Tibial artery (tissue), 4 donors: ENCODE measurements at regions not wholly inside any gene's neighbourhood (a gene's known extent, or its start where the extent isn't known, plus 50 kb on each side); places are given as distances from the start of the nearest gene placed in this dataset.
"Not testable (repeated sequence)": the region's sequence is repeated elsewhere in the genome, so short reads cannot be mapped to it uniquely, and the experiment has no call there.

ENCODE experiments used
- DNase-seq, 2 donors: peaks; one replicate each; pipeline ENCODE4 v3.0.0-alpha.2; 2019
- H3K27ac ChIP-seq, 2 donors: fragments of 200-600 bp; sonication (generic) in 1 of 2; 1 replicate in 1 of 2; 2 replicates in 1 of 2; pipeline ENCODE4 v1.5.1; 2018 to 2019; ENCODE audit warnings: mild to moderate bottlenecking in 1 of 2
- H3K27me3 ChIP-seq, 2 donors: fragments of 200-600 bp; sonication (generic) in 1 of 2; one replicate each; pipeline versions ENCODE4 v1.5.1 to v1.6.0; 2016 to 2019
- H3K36me3 ChIP-seq, 3 donors: fragments of 200-600 bp; sonication (generic) in 2 of 3; one replicate each; pipeline ENCODE4 v1.5.1; 2016 to 2019; ENCODE audit warnings: mild to moderate bottlenecking in 2 of 3
- H3K4me1 ChIP-seq, 4 donors: fragments of 200-600 bp; sonication (generic) in 2 of 4; 1 replicate in 3 of 4; 2 replicates in 1 of 4; pipeline ENCODE4 v1.5.1; 2016 to 2019
- H3K4me3 ChIP-seq, 2 donors: fragments of 200-600 bp; sonication (generic) in 1 of 2; 1 replicate in 1 of 2; 2 replicates in 1 of 2; pipeline ENCODE4 v1.5.1; 2018 to 2019; ENCODE audit warnings: mild to moderate bottlenecking in 2 of 2
- H3K9me3 ChIP-seq, 3 donors: fragments of 200-600 bp; sonication (generic) in 1 of 3; one replicate each; pipeline ENCODE4 v1.5.1; 2016 to 2019
- intact Hi-C: fragments of 100-400 bp; cut with DNase I; formaldehyde crosslinking; loops from one replicate; pipeline ENCODE4 v1.15.0; 2023; ENCODE audit warnings: low total_unique reads
- TF ChIP-seq, protein P1 (sequence below), 2 experiments: fragments of 200-600 bp in 1 of 2; fragments of 450-650 bp in 1 of 2; IDR thresholded peaks; one replicate each; pipeline ENCODE4 v1.5.1; 2017 to 2019; ENCODE audit warnings: antibody characterized with exemption in 2 of 2, mild to moderate bottlenecking in 1 of 2, moderate library complexity in 1 of 2

DNA sequence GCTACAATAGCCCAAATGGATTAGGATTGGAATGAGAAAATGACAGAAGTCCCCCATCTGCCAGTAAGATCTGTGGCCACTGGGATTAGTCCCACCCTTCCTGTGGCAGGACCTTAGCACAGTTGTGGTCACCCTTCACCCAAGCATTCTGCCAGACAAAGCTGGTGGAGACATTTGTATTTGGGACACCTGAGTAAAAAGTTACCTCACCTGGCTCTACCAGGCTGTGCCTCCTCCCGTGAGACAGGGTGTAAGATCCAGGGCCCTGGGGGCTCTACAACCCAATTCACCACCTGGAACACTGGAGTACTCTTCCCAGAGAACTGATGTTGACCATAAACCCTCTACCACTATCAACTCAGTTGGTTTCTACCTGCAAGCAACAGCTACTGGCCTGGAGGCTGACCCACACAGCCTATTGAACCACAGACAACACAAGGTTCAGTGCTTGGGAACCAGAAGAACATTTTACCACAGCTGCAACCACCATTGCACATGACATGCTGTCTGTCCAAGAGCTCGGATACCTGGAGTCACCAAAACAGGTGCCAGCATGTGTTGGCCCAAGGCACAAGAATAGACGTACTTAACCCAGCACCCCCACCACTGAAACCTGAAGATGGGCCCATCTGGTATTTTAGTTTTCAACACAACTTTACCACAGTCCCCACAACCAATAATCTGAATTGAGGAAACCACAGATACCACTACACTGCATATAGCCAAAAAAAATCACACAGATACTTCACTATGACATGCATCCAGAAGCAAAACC, 1686.7 kb downstream of the SI start:
- no peak overlapping the region for H3K4me3 ChIP-seq
- no peaks in the 10 kb centered on the region for H3K36me3 ChIP-seq
- intact Hi-C loops, result no loop called here
- TF ChIP-seq, protein P1, sequence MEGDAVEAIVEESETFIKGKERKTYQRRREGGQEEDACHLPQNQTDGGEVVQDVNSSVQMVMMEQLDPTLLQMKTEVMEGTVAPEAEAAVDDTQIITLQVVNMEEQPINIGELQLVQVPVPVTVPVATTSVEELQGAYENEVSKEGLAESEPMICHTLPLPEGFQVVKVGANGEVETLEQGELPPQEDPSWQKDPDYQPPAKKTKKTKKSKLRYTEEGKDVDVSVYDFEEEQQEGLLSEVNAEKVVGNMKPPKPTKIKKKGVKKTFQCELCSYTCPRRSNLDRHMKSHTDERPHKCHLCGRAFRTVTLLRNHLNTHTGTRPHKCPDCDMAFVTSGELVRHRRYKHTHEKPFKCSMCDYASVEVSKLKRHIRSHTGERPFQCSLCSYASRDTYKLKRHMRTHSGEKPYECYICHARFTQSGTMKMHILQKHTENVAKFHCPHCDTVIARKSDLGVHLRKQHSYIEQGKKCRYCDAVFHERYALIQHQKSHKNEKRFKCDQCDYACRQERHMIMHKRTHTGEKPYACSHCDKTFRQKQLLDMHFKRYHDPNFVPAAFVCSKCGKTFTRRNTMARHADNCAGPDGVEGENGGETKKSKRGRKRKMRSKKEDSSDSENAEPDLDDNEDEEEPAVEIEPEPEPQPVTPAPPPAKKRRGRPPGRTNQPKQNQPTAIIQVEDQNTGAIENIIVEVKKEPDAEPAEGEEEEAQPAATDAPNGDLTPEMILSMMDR (IDR thresholded peaks at IDR 0.05), result no peak
- H3K4me1 ChIP-seq, result no peaks in the 10 kb centered on the region
- H3K27ac ChIP-seq, result no peak overlapping the region
- no peaks in the 10 kb centered on the region for H3K9me3 ChIP-seq
- no peaks in the 10 kb centered on the region for H3K27me3 ChIP-seq
- no peak for DNase-seq

DNA sequence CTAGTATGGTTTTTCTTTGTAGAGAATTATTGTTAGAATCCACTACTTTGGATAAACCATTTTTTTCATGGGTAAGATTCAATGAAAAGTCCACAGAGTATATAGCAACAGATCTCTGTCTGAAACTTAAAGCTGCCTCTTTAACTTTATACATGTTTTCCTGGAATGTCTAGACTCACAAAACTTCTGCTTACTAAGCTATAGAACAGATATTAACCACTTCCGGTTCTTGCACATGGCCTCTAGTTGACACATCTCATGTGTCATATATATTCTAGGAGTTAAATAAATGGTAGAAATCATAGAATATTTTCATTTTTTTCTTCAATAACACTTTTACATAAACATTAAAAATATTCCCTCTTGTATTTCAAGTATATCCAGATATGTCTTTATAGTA, 1693.9 kb downstream of the SI start:
- Histone ChIP-seq H3K4me3 (no peak overlapping the region), H3K27ac (no peak overlapping the region), H3K9me3 (no peaks in the 10 kb centered on the region), H3K4me1 (no peaks in the 10 kb centered on the region), H3K27me3 (no peaks in the 10 kb centered on the region), H3K36me3 (no peaks in the 10 kb centered on the region)
- intact Hi-C loops, result no loop called here
- TF ChIP-seq, protein P1 (IDR thresholded peaks at IDR 0.05), result no peak
- no peak for DNase-seq

DNA sequence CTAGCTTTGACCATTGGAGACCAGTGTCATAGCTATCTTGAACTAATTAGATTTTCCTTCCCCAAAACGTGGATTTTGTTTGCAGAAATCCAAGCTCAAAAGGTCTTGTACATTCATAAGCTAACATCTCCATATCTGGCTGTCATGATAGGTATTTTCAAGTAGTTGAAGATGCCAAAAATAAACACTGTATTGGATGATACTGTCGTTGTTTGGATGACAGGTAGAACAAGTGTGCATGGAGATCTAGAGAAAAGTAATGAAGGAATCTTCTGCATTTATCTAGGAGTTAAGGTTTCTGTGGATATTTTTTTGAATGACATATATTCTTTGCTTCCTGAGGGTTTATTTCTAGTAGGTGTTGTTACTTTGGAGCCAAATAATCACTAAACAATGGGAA, 1696.1 kb downstream of the SI start:
- intact Hi-C loops, result no loop called here
- H3K4me3 ChIP-seq, result no peak overlapping the region
- TF ChIP-seq, protein P1 (IDR thresholded peaks at IDR 0.05), result no peak
- no peak for DNase-seq
- H3K9me3 ChIP-seq, result no peaks in the 10 kb centered on the region
- no peak overlapping the region for H3K27ac ChIP-seq
- H3K27me3 ChIP-seq, result no peaks in the 10 kb centered on the region
- no peaks in the 10 kb centered on the region for H3K4me1 ChIP-seq
- no peaks in the 10 kb centered on the region for H3K36me3 ChIP-seq

DNA sequence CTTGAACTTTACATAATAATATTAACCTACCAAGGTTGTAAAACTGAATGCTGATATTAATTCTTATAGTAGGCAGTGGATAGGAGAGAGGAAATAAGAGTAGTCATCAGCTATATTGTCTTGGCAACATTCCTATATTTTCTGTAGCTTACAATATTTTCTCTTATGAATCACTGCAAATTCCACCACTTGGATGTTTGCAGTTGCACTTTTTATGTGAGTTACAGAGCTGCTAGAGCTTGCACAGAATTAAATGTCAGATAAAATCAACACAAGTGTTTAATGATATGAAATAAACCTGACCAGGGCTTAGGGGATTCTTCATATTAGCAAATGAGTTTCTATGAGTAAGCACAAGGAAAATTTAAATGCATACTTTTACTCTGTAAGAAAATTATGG, 1710.1 kb downstream of the SI start:
- TF ChIP-seq, protein P1 (IDR thresholded peaks at IDR 0.05), result no peak
- Histone ChIP-seq H3K27me3 (no peaks in the 10 kb centered on the region), H3K4me1 (no peaks in the 10 kb centered on the region), H3K9me3 (no peaks in the 10 kb centered on the region), H3K36me3 (no peaks in the 10 kb centered on the region), H3K4me3 (no peak overlapping the region), H3K27ac (no peak overlapping the region)
- intact Hi-C loops, result no loop called here
- no peak for DNase-seq

DNA sequence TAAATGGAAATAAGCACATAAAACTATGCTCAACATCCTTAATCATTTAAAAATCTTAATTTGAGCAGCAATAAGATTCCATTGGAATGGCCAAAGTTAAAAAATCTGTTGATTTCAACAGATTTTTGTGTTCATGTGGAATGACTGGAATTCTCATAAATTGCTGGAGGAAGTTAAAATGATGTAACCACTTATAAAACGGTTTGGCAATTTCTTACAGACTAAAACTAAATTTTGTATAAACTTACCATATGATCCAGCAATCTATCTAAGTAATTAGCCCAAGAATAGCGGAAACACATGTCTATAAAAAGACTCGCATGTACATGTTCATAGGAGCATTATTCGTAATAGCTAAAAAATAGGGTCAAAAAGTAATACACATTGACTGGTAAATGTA, 1713.6 kb downstream of the SI start:
- Histone ChIP-seq H3K36me3 (no peaks in the 10 kb centered on the region), H3K4me3 (no peak overlapping the region), H3K9me3 (no peaks in the 10 kb centered on the region), H3K27ac (no peak overlapping the region), H3K27me3 (no peaks in the 10 kb centered on the region), H3K4me1 (no peaks in the 10 kb centered on the region)
- TF ChIP-seq, protein P1 (IDR thresholded peaks at IDR 0.05), result no peak
- intact Hi-C loops, result no loop called here
- DNase-seq, result no peak

DNA sequence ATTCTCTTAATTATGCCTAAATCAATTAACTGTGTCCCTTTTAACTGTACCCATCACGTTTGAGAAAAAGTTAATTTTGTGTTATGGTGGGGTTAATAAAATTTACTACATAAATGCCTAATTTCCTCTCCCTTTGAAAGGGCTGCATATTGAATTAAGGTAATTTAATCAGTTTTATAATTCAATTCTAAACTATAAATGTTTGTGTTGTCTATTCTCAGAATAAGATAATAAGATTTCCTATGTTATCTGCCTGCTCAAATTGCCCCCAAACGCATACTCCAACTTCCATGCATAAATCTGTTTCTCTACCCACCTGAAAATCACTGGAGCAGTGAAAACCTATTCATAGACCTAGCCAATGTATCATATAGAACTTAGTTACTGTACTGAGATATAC, 1716.1 kb downstream of the SI start:
- Histone ChIP-seq H3K4me1 (no peaks in the 10 kb centered on the region), H3K36me3 (no peaks in the 10 kb centered on the region), H3K4me3 (no peak overlapping the region), H3K27ac (no peak overlapping the region), H3K9me3 (no peaks in the 10 kb centered on the region), H3K27me3 (no peaks in the 10 kb centered on the region)
- intact Hi-C loops, result no loop called here
- no peak for DNase-seq
- TF ChIP-seq, protein P1 (IDR thresholded peaks at IDR 0.05), result no peak

DNA sequence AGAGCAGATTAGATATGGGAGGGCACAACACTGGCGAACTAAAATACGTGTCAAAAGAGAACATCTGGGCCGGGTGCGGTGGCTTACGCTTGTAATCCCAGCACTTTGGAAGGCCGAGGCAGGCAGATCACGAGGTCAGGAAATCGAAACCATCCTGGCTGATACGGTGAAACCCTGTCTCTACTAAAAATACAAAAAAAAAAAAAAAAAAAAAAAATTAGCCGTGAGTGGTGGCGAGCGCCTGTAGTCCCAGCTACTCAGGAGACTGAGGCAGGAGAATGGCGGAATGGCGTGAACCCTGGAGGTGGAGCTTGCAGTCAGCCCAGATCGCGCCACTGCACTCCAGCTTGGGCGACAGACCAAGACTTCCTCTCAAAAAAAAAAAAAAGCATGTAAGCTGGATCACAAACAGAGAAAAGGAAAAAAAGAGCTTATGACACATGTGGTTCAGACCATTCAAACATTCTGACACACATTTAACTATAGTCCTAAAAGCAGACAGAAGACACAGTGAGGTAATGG, 1716.9 kb downstream of the SI start:
- DNase-seq, intact Hi-C loops, H3K4me1 ChIP-seq, H3K36me3 ChIP-seq, H3K9me3 ChIP-seq, H3K27ac ChIP-seq, H3K4me3 ChIP-seq, H3K27me3 ChIP-seq: not testable (repeated sequence)
